ENCODE measurements at regions not wholly inside any gene's neighbourhood (a gene's known extent, or its start where the extent isn't known, plus 50 kb on each side); places are given as distances from the start of the nearest gene placed in this dataset.

DNA sequence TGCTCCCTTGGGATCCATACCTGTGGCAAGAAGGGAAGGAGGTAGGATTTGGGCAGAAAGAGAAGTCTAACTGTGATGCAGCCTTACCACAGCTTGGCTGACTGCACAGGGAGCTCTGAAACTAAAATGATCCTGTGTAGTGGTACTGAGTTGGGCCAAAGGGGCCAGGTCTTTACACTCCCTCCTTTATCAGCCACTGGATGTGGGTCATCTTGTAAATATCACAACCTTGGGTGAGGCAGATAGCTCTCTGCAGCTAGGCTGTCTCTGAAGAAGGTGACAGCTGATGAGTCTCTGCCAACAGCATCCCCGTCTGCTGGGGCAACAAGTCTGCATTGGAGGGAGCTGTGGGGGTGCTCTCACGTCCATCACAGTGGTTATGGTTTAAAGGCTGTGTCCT, 95.9 kb upstream of the CAND1 start:
- TF ChIP-seq, protein P1, sequence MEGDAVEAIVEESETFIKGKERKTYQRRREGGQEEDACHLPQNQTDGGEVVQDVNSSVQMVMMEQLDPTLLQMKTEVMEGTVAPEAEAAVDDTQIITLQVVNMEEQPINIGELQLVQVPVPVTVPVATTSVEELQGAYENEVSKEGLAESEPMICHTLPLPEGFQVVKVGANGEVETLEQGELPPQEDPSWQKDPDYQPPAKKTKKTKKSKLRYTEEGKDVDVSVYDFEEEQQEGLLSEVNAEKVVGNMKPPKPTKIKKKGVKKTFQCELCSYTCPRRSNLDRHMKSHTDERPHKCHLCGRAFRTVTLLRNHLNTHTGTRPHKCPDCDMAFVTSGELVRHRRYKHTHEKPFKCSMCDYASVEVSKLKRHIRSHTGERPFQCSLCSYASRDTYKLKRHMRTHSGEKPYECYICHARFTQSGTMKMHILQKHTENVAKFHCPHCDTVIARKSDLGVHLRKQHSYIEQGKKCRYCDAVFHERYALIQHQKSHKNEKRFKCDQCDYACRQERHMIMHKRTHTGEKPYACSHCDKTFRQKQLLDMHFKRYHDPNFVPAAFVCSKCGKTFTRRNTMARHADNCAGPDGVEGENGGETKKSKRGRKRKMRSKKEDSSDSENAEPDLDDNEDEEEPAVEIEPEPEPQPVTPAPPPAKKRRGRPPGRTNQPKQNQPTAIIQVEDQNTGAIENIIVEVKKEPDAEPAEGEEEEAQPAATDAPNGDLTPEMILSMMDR (conservative IDR thresholded peaks at IDR 0.05; ENCODE audit: low read length) = no peak
- TF ChIP-seq EZH2phosphoT487 (IDR thresholded peaks at IDR 0.05; ENCODE audit: borderline replicate concordance) = no peak

Data from Loucy (cell line).